NT2/D1 (cell line): ENCODE measurements at regions not wholly inside any gene's neighbourhood (a gene's known extent, or its start where the extent isn't known, plus 50 kb on each side); places are given as distances from the start of the nearest gene placed in this dataset.

Source experiments
- DNase-seq: peaks from one replicate; pipeline ENCODE4 v3.0.0-alpha.2; 2011; ENCODE audit warnings: low read depth, low spot score
- H3K27me3 ChIP-seq: 2 replicates; pipeline ENCODE4 v1.6.0; 2011; ENCODE audit warnings: mild to moderate bottlenecking; ENCODE audit not compliant: insufficient read length, insufficient read depth
- H3K36me3 ChIP-seq: 2 replicates; pipeline ENCODE4 v1.6.1; 2011; ENCODE audit warnings: mild to moderate bottlenecking, low read length, mixed read lengths; ENCODE audit not compliant: insufficient read depth, insufficient read length
- H3K4me1 ChIP-seq: 2 replicates; pipeline ENCODE4 v1.5.1; 2011; ENCODE audit not compliant: insufficient read depth, insufficient read length
- H3K4me3 ChIP-seq: 2 replicates; pipeline ENCODE4 v1.5.1; 2011; ENCODE audit warnings: low read depth; ENCODE audit not compliant: insufficient read length
- H3K9ac ChIP-seq: 2 replicates; pipeline ENCODE4 v1.6.0; 2011; ENCODE audit warnings: low read depth; ENCODE audit not compliant: insufficient read length
- H3K9me3 ChIP-seq: 2 replicates; pipeline ENCODE4 v1.5.1; 2011; ENCODE audit warnings: mild to moderate bottlenecking, low read length; ENCODE audit not compliant: insufficient read depth
- SUZ12 ChIP-seq: IDR thresholded peaks from 2 replicates; pipeline ENCODE4 v1.6.1; 2011; ENCODE audit not compliant: insufficient read length, insufficient read depth; ENCODE audit errors: extremely low read depth
- YY1 ChIP-seq: IDR thresholded peaks from 2 replicates; pipeline ENCODE4 v1.6.1; 2011; ENCODE audit not compliant: insufficient read length, insufficient read depth
- ZNF274 ChIP-seq: IDR thresholded peaks from 2 replicates; pipeline ENCODE4 v1.6.1; 2011; ENCODE audit warnings: mild to moderate bottlenecking, low read depth, low read length

DNA sequence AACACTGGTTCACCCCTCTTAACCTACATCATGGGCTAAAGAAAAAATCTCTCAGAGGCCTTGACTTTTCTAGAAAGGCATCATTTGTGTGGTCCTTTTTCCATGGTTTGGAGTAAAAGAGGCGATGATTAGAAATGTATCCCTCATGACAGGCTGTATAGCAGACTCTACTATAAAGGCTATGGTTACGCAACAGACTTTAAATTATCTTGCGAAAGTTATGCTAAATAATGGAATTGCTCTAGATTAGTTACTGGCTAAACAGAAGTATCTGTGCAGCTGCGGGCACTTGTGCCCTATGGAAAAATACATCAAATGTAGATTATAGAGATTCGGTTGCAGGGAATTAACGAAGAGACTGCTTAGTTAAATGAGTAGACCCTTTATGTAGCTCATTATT lies 101.6 kb downstream of the TMEM47 start:
- Histone ChIP-seq H3K9me3 (no peaks in the 10 kb centered on the region), H3K9ac (no peak overlapping the region), H3K27me3 (no peaks in the 10 kb centered on the region), H3K4me1 (no peaks in the 10 kb centered on the region), H3K4me3 (no peak overlapping the region), H3K36me3 (no peaks in the 10 kb centered on the region)
- DNase-seq, result no peak
- TF ChIP-seq SUZ12 (no peak), YY1 (no peak), ZNF274 (no peak)

DNA sequence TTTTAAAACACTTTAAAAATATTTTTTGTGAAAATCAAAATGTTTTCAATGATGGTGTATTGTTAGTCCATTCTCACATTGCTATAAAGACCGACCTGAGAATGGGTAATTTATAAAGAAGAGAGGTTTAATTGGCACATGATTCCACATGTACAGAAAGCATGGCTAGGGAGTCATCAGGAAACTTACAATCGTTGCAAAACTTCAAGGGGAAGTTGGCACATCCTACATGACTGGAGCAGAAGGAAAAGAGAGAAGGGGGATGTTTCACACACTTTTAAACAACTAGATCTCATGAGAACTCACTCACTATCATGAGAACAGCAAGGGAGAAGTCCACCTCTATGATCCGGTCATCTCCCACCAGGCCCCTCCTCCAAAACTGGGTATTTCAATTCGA lies 110.7 kb downstream of the TMEM47 start:
- H3K9ac ChIP-seq, result no peak overlapping the region
- H3K4me3 ChIP-seq, result no peak overlapping the region
- no peak for TF ChIP-seq ZNF274
- no peak for TF ChIP-seq YY1
- TF ChIP-seq SUZ12, result no peak
- H3K27me3 ChIP-seq, result no peaks in the 10 kb centered on the region
- no peaks in the 10 kb centered on the region for H3K9me3 ChIP-seq
- no peak for DNase-seq
- no peaks in the 10 kb centered on the region for H3K4me1 ChIP-seq
- no peaks in the 10 kb centered on the region for H3K36me3 ChIP-seq

DNA sequence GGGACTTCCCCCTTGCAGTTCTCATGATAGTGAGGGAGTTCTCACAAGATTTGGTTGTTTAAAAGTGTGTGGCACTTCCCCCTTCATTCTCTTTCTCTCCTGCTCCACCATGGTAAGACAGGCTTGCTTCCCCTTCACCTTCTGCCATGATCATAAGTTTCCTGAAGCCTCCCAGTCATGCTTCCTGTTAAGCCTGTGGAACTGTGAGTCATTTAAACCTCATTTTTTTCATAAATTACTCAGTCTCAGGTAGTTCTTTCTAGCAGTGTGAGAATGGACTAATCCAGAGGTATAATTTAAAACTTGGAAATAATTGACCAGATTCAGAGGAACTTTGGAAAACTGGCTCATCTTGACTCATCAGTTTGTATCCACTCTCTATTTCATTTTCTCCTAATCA lies 129.0 kb downstream of the TMEM47 start:
- H3K36me3 ChIP-seq, result no peaks in the 10 kb centered on the region
- no peak for DNase-seq
- H3K27me3 ChIP-seq, result no peaks in the 10 kb centered on the region
- H3K4me3 ChIP-seq, result no peak overlapping the region
- no peak for TF ChIP-seq YY1
- no peak overlapping the region for H3K9ac ChIP-seq
- H3K4me1 ChIP-seq, result no peaks in the 10 kb centered on the region
- H3K9me3 ChIP-seq, result no peaks in the 10 kb centered on the region

DNA sequence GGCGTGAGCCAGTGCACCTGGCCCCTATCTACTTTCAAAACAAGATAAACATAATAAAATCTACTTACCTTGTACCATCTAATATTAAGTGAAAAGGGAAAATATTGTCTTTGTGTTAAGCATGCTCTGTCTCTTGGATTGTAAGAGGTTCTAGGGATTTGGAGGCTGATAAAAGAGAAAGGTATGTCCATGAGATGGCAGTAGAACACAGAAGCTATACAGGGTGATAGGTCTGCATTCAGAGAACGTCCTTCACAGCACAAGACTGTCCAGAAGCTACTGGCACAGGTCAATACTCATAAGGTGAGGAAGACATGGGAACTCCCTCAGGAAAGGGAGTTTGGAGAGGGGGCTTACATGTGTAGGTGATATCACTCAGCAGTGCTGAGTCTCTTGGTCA lies 135.5 kb downstream of the TMEM47 start:
- DNase-seq, result peak; percentile 23
- TF ChIP-seq ZNF274 (no peak), YY1 (no peak), SUZ12 (no peak)

DNA sequence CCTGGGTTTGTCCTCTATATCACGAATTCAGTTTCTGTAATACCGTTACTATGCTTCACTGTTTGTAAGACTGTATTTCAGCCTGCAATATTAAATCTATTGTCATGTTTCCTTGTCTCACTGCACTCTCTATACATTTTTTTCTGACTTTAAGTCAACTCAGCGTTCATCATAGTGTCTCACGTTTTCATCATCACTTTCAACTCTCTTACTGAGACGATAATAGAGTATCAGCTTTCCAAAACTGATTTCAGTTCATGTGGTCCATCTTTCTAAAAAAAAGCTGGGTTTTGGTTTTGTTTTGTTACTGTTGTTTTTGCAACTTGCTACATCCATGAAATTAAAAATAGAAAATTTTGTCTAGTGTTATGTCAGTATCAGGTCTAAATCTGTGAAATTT lies 147.7 kb downstream of the TMEM47 start:
- DNase-seq, result no peak
- H3K4me1 ChIP-seq, result no peaks in the 10 kb centered on the region
- no peaks in the 10 kb centered on the region for H3K36me3 ChIP-seq
- TF ChIP-seq ZNF274 (no peak), YY1 (no peak), SUZ12 (no peak)
- no peak overlapping the region for H3K4me3 ChIP-seq
- H3K9ac ChIP-seq, result no peak overlapping the region
- H3K27me3 ChIP-seq, result no peaks in the 10 kb centered on the region
- H3K9me3 ChIP-seq, result no peaks in the 10 kb centered on the region

More for the DNA sequence above, 135.5 kb downstream of the TMEM47 start:
- no peak overlapping the region for H3K9ac ChIP-seq
- H3K4me3 ChIP-seq, result no peak overlapping the region
- H3K4me1 ChIP-seq, result no peaks in the 10 kb centered on the region
- H3K9me3 ChIP-seq, result no peaks in the 10 kb centered on the region
- no peaks in the 10 kb centered on the region for H3K36me3 ChIP-seq
- H3K27me3 ChIP-seq, result no peaks in the 10 kb centered on the region

DNA sequence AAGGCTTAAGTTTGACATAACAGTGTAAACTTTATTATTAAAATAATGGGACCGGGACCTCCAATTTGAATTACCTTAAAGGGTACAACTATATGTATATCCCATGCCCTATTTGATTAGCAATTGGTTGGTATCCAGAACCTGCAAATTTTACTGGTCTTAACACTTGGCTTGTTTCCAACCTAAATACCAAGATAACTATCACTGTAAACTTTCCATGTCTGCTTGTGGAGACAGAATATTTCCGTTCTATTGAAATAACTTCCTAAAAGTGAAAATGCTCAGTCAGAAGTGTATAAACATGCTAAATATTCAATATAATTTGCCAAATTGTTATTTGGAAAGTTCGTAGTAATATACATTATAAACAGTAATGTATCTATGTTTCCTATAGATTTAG lies 154.0 kb downstream of the TMEM47 start:
- no peak for DNase-seq
- Histone ChIP-seq H3K9ac (no peak overlapping the region), H3K36me3 (no peaks in the 10 kb centered on the region), H3K9me3 (no peaks in the 10 kb centered on the region), H3K4me3 (no peak overlapping the region), H3K4me1 (no peaks in the 10 kb centered on the region), H3K27me3 (no peaks in the 10 kb centered on the region)
- TF ChIP-seq SUZ12 (no peak), YY1 (no peak), ZNF274 (no peak)

DNA sequence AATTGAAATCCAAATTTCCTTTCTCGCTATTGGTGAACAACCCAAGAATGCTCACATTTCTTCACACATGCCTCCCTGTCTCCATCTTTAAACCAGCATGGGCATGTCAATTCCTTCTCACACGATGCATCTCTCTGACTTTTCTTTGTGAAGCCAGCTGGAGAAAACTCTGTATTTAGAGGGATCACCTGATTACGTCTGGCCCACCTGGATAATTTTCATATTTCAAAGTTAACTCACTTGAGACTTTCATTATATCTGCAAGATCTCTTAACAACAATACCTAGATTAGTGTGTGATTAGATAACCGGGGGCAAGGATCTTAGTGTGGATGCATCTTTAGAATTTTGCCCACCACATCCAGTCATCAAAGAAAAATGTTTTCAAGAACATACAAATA lies 164.0 kb downstream of the TMEM47 start:
- no peaks in the 10 kb centered on the region for H3K27me3 ChIP-seq
- no peaks in the 10 kb centered on the region for H3K4me1 ChIP-seq
- TF ChIP-seq SUZ12 (no peak), YY1 (no peak), ZNF274 (no peak)
- H3K9ac ChIP-seq, result no peak overlapping the region
- H3K9me3 ChIP-seq, result no peaks in the 10 kb centered on the region
- no peaks in the 10 kb centered on the region for H3K36me3 ChIP-seq
- H3K4me3 ChIP-seq, result no peak overlapping the region
- DNase-seq, result no peak

DNA sequence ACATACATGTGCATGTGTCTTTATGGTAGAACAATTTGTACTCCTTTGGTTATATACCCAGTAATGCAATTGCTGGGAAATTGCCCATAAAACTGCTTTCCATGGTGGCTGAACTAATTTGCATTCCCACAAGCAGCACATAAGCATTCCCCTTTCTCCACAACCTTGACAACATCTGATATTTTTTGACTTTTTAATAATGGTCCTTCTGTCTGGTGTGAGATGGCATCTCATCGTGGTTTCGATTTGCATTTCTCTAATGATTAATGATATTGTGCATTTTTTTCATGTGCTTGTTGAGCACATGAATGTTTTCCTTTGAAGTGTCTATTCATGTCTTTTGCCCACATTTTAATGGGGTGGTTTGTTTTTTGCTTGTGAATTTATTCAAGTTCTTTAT lies 166.0 kb downstream of the TMEM47 start:
- no peaks in the 10 kb centered on the region for H3K9me3 ChIP-seq
- TF ChIP-seq SUZ12 (no peak), YY1 (no peak), ZNF274 (no peak)
- H3K36me3 ChIP-seq, result no peaks in the 10 kb centered on the region

More for the DNA sequence above, 166.0 kb downstream of the TMEM47 start:
- no peaks in the 10 kb centered on the region for H3K4me1 ChIP-seq
- H3K9ac ChIP-seq, result no peak overlapping the region
- H3K27me3 ChIP-seq, result no peaks in the 10 kb centered on the region
- no peak for DNase-seq
- H3K4me3 ChIP-seq, result no peak overlapping the region
